AG10803 (cell line): ENCODE measurements at regions not wholly inside any gene's neighbourhood (a gene's known extent, or its start where the extent isn't known, plus 50 kb on each side); places are given as distances from the start of the nearest gene placed in this dataset.

ENCODE experiments used
- DNase-seq: peaks from one replicate; pipeline ENCODE4 v3.0.0; 2010; ENCODE audit warnings: low read depth
- H3K4me3 ChIP-seq: 2 replicates; pipeline ENCODE4 v1.5.1; 2011; ENCODE audit warnings: mild to moderate bottlenecking, low read length, control low read depth
- TF ChIP-seq, protein P1 (sequence below): conservative IDR thresholded peaks from 2 replicates; pipeline ENCODE4 v1.5.1; 2011; ENCODE audit warnings: mild to moderate bottlenecking, low read length, control low read depth, inconsistent platforms

GRCh38 chr2:176536439-176537133, 267.3 kb downstream of the MTX2 start:
- TF ChIP-seq, protein P1, sequence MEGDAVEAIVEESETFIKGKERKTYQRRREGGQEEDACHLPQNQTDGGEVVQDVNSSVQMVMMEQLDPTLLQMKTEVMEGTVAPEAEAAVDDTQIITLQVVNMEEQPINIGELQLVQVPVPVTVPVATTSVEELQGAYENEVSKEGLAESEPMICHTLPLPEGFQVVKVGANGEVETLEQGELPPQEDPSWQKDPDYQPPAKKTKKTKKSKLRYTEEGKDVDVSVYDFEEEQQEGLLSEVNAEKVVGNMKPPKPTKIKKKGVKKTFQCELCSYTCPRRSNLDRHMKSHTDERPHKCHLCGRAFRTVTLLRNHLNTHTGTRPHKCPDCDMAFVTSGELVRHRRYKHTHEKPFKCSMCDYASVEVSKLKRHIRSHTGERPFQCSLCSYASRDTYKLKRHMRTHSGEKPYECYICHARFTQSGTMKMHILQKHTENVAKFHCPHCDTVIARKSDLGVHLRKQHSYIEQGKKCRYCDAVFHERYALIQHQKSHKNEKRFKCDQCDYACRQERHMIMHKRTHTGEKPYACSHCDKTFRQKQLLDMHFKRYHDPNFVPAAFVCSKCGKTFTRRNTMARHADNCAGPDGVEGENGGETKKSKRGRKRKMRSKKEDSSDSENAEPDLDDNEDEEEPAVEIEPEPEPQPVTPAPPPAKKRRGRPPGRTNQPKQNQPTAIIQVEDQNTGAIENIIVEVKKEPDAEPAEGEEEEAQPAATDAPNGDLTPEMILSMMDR: no peak
- no peak overlapping the region for H3K4me3 ChIP-seq
- peak; percentile 33 for DNase-seq

GRCh38 chr2:176537932-176538331, 268.7 kb downstream of the MTX2 start:
- TF ChIP-seq, protein P1: no peak
- DNase-seq: no peak
- no peak overlapping the region for H3K4me3 ChIP-seq

GRCh38 chr2:176540995-176541394, 271.8 kb downstream of the MTX2 start:
- TF ChIP-seq, protein P1: no peak
- no peak overlapping the region for H3K4me3 ChIP-seq
- DNase-seq: no peak

DNA sequence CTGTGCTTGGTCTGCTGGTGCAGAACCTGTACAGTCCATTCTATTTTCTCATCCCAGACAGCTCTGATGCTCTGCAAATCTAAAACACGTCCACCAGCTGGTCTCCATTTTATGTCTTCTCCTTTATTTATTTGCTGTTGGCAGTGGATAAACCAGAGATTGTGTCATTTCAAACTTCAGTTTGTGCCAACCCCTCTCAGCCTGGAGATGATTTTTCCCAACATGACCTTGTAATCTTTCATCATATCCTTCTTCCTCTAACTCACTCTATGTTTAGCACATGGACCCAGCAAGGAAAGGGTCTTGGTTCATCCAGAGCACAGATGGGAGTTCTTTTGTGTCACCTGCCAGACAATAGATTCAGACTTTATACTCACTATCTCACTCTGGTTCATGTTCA, 273.2 kb downstream of the MTX2 start:
- peak; percentile 86 for DNase-seq
- H3K4me3 ChIP-seq: no peak overlapping the region
- TF ChIP-seq, protein P1: no peak

- DNase-seq: no peak
- TF ChIP-seq, protein P1: no peak
- no peak overlapping the region for H3K4me3 ChIP-seq
Measured at GRCh38 chr2:176544557-176544956, 275.3 kb downstream of the MTX2 start.

DNA sequence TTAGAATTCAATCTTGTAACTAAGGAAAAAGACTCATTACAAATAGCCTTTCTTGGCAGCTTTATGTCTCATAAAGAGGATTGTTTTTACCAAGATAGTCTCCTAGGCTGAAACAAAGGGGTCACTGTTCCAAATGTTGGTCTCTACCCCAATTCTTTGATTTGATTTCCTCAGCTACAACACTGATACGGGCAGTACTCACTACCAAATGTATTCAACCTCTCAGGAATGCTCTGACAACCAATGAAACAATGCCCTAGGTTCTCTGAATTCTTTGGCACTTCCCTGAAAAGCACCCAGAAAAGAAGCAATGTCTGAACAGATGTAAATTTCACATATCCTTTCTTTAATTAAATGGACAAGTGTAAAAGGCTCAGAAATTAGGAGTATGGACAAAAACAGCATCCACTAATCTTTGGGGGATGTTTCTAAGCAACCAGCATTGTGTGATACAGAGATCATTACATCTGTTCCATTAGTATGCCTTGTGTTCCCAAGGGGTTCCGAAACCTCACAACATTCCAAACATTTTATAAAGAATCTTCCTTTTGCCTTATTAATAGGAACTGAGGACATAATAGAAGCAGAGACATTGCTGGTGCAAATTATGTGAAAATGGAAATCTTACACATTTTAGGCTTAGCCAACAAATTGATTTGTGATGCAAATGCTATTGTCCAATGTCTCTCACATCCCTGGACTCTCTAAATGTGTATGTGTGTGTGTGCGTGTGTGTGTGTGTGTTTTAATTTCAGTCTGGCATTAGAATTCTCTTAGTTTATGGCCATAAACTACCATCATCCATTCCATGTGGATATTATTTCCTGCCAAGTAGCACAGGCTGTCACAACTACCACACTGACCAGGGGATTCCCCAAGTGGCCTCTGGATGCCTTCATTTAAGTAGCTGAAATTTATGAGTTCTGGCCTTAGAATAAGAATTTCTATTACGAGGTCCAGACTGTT, 276.0 kb downstream of the MTX2 start:
- DNase-seq: peak; percentile 85
- TF ChIP-seq, protein P1: no peak
- H3K4me3 ChIP-seq: no peak overlapping the region

DNA sequence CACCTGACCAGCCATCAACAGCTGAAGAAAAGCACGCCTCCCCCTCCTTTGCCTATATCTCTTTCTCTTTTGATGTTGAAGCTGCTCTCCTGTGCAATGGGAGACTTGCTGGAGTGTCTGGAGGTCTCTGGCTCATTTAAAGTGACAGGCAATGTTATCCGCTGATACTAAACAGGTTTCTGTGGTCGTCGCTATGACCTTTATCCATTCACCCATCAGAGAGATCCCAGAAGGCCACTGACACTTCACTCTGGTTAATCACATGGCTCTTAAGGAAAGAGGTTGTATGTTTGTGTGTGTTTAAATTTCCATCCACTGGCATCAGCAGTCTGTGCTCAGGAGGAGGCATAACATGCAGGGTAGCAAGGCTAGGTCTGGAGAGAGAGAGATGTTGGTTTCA, 277.3 kb downstream of the MTX2 start:
- DNase-seq: no peak
- no peak overlapping the region for H3K4me3 ChIP-seq
- TF ChIP-seq, protein P1: no peak
